ENCODE measurements at regions not wholly inside any gene's neighbourhood (a gene's known extent, or its start where the extent isn't known, plus 50 kb on each side); places are given as distances from the start of the nearest gene placed in this dataset.

DNA sequence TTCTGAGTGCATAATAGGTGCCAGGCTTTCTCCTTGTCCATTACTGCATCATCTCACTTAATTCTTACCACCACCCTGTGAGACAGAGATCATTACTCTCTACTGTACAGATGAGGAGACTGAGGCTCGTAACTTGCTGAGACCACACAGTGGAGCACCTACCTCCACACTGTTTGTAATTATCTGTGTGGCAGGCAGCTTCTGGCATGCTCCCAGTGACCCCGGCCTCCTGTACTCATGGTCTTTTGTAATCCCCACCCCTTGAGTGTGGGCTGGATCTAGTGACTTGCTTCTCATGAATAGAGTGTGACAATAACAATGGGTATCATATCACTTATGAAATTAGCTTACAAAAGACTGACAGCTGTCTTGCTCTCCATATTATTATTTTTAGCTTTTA is 407.3 kb downstream of the MATN1 start:
- DNase-seq (ENCODE audit: low spot score): no peak

DNA sequence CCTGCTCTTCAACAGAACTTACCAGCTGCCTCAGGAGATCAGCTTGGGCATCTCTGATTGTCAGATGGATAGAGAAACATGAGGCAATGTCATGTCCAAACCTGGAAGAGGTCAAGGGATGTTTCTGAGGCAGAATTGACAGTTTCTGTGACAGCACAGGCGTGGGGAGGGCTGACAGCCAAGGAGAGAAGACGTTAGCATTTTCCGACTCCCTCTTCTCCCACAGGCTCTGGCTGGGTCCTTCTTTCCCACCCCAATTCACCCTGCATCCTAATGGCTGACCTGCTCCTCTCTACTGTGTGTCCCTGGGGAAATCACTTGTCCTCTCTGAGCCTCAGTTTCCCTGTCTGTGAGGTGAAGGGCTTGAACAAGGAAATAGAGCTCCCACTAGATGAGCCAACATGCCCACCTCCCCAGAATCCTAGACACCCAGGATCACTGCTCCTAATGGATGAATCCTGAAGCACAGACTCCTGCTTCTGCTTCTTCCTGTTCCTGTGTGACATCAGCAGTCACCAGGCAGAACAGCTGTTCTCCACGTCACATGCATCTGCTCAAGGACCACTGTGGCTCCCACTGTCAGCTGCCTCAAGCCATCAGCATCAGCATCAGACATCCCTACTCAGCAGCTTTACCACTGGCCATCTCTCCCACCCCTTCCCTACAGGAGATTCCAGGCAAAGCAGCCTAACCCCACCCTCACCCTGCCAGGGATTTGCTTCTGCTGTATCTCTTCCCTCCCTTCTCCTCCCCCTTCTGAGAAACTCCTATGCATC is 408.0 kb downstream of the MATN1 start:
- no peak for DNase-seq (ENCODE audit: low spot score)

DNA sequence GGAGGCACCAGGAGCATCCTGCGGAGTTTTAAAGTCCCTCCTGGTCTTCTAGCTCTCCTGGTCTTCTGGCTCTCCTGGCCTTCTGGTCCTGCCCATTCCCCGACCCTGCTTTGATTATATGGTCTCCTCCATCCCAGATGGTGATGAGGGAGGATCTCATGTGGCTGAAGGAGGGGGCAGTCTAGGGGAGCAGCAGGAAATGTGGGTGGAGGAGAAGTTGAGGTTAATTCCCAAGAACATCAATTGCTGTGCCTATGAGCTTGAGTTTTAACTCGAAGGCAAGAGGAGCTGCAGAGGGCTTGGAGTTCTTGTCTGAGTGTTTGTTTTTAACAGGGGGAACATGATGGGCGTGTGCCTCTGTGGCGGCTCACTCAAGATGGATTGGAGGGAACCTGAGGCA is 408.8 kb downstream of the MATN1 start:
- DNase-seq (ENCODE audit: low spot score): no peak

DNA sequence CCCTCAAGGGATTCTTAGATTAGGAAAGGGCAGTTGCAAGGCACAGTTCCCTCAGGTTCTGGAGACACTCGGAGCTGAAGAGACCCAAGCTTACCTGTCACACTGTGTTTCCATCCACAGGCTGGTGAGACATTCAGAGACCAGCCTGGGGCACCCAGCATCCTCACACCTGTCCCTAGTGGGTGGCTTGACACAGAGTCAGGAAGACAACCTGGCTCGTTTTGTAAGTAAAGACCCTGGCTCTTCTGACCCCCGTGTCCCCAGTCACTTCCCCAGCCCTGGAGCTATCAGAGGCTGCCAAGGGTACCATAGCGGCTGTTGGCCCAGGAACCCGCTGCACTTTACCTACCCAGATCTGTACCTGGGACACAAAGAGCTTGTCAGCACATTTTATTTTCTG is 409.8 kb downstream of the MATN1 start:
- DNase-seq (ENCODE audit: low spot score): no peak

DNA sequence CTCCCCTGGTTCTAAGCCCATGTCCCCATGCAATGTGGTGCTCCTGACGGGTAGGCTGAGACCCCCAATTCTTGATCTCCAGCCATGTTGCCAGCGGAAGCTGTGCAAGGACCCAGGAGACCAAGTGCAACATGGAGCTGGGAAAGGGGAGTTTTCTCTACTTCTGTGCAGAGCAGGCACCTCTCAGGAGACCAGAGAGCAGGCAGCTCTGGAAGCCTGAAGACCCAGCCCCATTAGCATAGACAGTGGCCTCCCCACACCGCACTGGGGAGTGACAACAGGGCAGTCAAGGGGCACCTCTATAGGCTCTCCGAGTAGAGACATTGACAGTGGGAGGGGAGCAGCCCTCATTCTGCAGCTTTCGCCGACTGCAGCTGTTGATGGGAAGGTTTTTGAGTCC is 410.2 kb downstream of the MATN1 start:
- no peak for DNase-seq (ENCODE audit: low spot score)

DNA sequence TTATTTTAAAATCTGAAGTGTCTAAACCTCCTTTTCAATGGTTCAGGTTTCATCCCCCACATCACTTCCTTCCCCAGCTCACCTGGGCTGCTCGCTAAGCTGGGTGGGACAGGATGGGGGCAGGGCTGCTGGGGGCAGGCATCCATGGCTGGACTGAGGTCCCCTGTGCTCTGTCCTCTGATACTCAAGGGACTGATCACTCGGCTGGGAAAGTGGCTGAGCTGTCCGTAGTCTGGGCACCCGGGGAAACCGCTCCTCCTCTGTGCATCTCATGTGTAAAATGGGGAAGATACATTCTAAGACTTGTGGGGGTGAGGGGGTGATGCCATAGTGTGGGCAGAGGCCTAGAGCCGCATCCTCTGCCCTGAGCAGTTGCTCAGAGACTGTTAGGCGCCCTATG is 411.2 kb downstream of the MATN1 start:
- DNase-seq (ENCODE audit: low spot score): no peak

DNA sequence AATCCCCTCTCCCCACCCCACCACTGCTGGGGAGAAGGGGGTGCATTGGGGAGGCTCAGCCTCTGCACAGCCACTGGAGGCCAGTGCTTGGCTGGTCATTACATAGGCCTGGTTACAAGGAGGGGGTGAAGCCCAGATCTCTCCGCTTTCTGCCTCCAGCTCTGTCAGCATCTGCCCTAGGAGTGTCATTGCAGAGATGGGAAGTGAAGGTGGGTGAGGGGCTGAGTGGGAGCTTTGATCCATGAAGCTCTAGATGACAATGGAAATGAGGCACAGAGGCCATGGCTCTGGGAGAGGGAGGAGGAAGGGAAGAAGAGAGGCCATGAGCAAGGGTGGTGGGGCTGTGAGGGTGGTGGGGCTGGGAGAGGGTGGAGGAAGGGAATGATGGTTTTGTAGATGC is 411.6 kb downstream of the MATN1 start:
- DNase-seq (ENCODE audit: low spot score): no peak

DNA sequence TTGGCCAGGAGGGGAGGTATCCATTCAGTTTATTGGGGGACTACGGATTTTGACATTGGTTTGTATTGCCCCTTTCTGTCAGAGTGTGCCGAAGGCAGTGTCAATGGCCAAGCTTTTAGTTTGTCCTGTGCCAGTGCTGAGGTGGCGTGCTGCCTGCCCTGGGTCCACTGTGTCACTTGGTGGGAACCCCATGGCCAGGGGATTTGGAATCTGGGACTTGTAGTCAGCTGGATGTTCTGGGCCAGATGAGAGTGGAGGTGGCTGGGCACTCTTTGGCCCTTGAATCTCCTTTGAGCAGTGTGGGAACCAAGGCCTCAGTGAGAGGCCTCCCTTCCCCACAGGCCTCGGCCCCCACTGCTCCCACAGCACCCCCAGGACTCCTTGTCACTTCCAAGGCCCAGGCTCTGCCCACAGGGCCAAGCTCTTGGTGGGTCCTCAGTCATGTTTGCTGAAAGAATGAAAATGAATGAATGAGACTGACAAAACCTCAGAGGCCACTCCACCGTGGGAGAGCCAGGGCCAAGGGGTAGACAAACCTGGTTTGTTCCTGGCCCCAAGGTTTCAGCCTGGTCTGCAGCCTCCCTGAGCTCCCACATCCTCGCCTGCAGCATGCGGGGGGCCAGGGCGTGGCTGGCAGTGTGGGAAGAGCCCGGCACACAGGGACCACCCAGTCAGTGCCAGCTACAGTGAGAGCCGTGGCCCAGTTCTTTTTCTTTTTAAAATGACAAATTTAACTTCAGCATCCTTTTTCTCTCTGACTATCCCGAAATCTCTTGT is 412.2 kb downstream of the MATN1 start:
- DNase-seq (ENCODE audit: low spot score): no peak

DNA sequence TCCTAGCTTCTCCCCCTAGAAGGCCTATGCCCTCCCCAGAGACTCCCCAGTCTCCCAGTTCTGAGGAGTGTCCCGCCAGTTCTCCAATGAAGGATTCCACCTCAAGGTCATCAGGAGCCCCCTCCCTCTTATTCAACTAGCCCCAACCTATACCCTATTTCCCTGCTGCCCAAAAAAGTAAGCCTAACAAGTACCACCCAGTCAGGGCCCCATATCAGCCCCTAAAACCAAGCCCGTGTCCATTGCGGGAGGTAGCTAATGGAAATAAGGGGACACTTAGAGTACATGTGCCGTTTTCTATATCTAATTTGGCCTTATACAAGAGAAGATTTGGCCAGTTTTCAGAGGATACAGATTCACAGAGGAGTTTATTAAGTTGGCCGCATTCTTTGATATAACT is 416.2 kb downstream of the MATN1 start:
- no peak for DNase-seq (ENCODE audit: low spot score)

DNA sequence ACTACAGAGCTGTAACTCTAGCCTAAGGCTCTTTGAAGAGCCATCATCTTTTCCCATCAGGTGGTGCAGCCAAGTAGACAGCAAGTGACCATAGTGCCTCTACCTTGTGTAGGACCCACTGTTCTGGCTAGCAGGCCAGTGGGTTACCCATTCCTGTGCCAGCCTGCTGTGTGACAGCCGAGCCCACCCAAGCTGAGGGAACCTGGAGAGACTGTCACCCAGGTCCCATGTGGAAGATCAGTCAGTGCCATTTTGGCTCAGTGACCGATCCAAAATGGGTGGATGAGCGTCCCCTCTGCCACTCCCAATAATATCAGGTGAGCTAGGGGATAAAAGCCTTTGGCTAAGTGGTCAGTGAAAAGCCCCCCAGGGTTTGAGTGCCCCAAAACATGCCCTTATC is 417.9 kb downstream of the MATN1 start:
- DNase-seq (ENCODE audit: low spot score): no peak

DNA sequence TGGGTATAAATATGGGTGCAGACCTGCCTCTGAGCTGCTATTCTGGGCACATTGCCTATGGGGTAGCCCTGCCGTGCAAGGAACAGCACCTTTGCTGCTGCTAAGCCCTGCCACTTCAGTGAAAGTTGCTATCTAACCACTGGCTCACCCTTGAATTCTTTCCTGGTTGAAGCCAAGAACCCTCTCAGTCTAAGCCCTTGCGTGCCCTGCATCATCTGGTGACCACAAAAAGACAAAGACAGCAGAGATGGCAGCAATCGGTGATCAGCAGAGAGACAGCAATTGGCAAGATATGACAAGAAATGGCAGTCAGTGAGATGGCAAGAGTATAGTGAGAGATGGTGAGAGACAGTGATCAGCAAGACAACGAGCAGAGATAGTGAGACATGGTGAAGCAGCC is 418.3 kb downstream of the MATN1 start:
- DNase-seq (ENCODE audit: low spot score): no peak

DNA sequence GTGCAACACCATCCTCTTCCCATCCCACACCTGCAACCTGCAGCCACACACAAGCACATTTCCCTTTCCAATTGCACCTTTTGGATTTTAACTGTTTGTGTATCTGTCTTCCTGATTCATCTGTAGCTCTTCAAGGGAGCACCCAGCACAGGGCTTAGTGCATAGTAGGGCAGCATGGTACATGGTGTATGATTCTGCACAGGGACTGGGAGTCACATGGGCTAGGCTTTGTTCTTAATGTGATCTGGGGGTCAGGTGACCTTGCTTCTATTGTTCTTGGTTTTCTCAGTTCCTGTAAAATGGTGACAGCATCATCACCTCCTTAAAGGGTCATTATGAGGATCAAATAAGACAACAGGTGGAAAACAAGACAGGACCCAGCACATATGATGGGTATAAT is 419.3 kb downstream of the MATN1 start:
- DNase-seq (ENCODE audit: low spot score): no peak

DNA sequence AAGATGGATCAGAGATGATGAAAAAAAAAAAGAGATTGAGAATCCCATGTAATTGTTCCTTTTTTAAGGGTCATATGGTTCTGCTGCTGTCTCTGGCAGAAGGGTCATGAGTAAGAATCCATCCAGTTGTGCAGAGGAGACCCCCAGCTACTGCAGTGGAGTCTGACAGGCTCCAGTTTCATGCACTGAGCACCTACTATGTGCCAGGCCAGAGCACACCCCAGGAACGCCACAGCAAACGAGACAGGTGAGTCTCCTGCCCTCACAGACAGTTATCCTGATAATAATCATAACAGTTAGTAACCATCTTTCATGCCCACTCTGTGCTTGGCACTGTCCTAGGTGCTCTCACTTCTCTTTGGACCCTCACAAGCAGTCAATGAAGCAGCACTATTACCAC is 420.0 kb downstream of the MATN1 start:
- no peak for DNase-seq (ENCODE audit: low spot score)

DNA sequence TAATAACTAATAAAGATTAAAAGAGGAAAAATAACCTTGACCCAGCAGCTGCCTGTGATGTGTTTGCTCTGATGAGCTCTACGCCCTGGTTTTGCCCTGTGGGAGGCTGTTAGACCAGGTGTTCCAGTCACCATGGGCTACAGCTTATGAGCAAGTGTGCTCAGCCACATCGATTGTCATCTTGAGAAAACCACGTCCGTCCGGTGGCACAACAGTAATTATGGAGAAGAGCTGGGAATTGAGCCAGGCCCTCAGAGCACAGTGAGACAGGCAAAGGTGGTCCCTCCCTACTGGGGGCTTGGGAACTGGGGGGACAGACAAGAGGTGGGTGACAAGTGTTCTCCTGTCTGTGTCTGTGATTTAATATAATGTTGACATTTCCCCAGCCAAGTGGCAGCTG is 420.5 kb downstream of the MATN1 start:
- DNase-seq (ENCODE audit: low spot score): no peak

DNA sequence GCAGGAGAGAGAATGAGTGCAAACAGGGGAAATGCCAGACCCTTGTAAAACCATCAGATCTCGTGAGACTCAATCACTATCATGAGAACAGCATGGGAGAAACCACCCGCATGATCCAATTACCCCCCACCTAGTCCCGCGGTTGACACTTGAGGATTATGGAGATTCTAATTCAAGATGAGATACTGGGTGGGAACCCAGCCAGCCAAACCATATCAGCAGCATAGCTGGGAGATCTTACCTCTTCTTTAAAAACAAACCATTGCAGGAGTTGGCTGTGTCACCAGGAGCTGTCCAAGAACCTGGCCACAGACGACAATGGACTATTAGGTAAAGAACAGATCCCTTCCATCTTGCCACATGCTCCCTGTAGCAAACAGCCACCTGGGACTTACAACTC is 422.7 kb downstream of the MATN1 start:
- no peak for DNase-seq (ENCODE audit: low spot score)

DNA sequence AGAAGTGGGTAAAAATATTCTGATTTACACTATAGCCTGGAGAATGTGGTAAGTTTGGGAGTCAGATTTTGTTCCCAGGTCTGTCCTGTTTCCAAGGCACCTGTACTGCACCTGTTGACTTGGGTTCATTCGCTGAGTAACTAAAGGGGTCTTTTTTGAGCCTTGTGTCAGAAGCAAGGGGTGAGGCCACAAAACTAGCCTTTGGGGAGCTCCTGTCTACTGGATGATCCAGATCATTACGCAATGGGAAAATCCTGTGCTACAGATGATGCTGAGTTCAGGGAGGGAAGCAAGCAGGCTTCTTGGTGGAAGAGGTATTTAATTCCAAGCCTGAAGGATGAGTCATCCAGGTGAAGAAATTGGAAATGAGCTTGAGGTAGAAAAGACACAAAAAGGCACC is 424.0 kb downstream of the MATN1 start:
- no peak for DNase-seq (ENCODE audit: low spot score)

DNA sequence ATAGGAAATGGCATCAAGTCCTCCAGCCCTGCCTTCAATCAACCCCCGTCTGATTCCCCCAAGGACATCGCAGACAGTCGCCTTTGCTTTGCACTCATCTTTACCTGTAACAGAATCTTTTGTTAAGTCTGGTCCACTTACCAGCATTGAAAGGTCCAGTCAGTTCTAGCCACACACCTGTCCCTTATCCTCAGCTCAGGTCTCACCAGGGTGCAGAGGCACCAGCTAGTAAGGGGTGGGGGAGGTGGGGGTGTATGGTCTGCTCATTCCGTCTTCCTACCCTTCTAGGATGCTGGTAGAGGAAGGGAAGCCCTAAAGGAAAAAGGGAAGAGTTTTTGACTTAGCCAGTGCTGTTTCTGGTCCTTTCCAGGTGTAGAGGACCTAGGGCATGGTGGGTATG is 427.7 kb downstream of the MATN1 start:
- no peak for DNase-seq (ENCODE audit: low spot score)

DNA sequence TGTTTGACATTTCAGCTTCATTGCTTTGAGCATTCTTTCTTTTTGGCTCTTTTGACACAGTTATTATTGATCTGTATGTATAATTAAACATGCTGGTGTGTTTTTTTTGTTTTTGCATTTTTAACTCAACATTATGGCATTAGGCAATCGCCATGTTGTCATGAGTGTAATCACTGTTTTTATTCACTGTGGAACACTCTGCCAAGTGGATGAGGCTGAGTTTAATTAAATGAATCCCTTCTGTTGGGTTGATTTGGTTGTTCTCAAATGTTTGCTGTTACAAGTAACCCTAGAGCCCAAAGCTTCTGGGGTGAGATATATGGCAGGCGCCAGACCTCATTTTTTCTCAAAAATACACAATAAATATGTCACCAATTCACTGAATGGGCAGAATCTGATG is 428.1 kb downstream of the MATN1 start:
- DNase-seq (ENCODE audit: low spot score): no peak

DNA sequence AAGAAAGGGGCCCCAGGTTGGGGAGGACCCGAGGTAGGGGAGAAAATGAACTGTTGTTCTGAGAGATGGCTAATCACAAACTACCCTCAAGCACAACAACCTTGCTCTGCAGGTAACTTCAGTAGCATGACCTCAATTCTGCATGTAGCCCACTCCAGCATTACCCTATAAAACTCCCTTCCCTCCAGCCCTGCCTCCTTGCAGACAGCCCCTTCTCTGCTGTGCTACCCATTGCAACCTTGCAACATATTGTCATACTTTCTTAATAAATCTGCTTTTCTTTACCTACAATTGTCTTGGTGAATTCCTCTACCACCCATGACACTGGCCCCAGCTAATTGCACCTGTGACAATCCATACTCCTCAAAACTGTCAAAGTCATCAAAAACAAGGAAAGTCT is 428.9 kb downstream of the MATN1 start:
- DNase-seq (ENCODE audit: low spot score): no peak

DNA sequence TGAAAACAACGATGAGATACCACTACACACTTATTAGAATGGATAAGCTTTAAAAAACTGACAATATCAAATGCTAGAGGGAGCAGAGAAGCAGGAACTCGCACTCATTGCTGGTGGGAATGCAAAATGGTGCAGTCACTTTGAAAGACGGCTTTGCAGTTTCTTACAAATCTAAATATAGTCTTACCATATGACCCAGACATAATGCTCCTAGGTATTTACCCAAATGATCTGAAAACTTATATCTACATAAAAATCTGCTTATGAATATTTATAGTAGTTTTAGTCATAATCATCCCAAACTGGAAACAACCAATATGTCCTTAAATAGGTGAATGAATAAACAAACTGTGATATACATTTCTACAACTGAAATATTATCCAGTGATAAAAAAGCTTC is 430.9 kb downstream of the MATN1 start:
- no peak for DNase-seq (ENCODE audit: low spot score)

DNA sequence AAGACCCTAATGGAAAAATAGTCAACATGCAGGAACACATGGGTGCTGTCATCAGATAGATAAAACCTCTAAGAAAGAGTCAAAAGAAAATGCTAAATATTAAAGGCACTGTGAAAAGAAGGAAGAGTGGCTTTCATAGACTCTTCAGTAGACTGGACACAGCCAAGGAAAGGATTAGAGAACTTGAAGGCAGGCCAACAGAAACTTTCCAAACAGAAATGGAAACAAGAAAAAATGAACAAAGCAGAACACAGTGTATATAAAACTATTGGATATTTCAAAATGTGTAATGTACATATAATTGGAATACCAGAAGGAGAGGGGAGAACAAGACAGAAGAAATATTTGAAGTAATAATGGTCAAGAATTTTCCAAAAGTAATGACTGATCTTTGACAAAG is 431.9 kb downstream of the MATN1 start:
- DNase-seq (ENCODE audit: low spot score): no peak

DNA sequence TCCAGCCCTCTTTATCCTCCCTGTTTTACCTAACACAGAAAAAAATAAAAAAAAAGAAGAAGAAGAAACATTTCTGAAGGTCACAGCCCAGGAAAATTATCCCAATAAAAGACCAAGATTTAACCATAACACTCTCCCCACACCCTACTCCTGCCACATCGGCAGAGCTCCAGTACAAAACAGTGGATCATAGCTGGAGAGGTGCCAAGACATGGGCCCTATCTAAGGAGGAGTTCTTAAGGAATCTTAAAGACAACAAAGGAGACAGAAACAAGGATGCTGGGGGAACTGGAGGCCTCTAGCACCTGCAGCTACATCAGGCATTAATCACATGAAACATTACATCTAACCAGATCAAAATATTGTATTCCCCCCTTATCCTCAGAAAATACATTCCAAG is 432.8 kb downstream of the MATN1 start:
- DNase-seq (ENCODE audit: low spot score): no peak

DNA sequence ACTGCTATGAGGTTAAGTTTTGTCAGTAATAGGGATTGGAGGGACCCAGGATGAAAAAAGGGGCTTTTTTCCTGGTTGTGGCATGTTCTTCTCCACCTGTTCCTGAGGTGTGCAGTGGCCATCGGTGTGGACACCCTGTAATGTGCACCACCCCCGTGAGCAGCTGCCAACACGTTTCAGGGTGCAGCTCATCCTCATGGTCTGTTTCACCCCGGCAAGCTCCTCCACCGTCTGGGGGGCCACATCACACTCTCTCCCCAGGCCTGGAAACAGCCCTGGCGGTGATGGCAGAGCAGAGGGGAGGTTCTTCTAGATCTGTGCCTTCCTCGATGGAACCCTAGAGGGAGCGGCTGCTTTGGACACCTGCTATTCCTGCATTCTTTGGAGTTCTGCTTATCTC is 435.4 kb downstream of the MATN1 start:
- DNase-seq (ENCODE audit: low spot score): no peak

All from AG08395 (cell line).